ENCODE measurements at regions not wholly inside any gene's neighbourhood (a gene's known extent, or its start where the extent isn't known, plus 50 kb on each side); places are given as distances from the start of the nearest gene placed in this dataset.

- TF ChIP-seq THAP7 (CRISPR knock-in tag; IDR thresholded peaks at IDR 0.05), result no peak
- TF ChIP-seq, protein P1, sequence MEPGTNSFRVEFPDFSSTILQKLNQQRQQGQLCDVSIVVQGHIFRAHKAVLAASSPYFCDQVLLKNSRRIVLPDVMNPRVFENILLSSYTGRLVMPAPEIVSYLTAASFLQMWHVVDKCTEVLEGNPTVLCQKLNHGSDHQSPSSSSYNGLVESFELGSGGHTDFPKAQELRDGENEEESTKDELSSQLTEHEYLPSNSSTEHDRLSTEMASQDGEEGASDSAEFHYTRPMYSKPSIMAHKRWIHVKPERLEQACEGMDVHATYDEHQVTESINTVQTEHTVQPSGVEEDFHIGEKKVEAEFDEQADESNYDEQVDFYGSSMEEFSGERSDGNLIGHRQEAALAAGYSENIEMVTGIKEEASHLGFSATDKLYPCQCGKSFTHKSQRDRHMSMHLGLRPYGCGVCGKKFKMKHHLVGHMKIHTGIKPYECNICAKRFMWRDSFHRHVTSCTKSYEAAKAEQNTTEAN (CRISPR knock-in tag; conservative IDR thresholded peaks at IDR 0.05), result no peak
- TF ChIP-seq ZBTB40 (IDR thresholded peaks at IDR 0.05), result no peak
- TF ChIP-seq ZBTB40 (CRISPR knock-in tag; IDR thresholded peaks at IDR 0.05), result no peak
- TF ChIP-seq RFX5 (IDR thresholded peaks at IDR 0.05; ENCODE audit: low read depth, low read length), result no peak
- TF ChIP-seq CCDC6 (CRISPR knock-in tag; IDR thresholded peaks at IDR 0.05), result no peak
Measured at GRCh38 chr3:120848503-120848902, 59.5 kb upstream of the STXBP5L start (continued).
